Type B pancreatic cell (in vitro differentiated cells): ENCODE measurements at regions not wholly inside any gene's neighbourhood (a gene's known extent, or its start where the extent isn't known, plus 50 kb on each side); places are given as distances from the start of the nearest gene placed in this dataset.
"Not testable (repeated sequence)": the region's sequence is repeated elsewhere in the genome, so short reads cannot be mapped to it uniquely, and the experiment has no call there.

Source experiments
- DNase-seq: peaks from one replicate; pipeline ENCODE4 v3.0.0; 2021; ENCODE audit warnings: mixed read lengths; ENCODE audit not compliant: unreplicated experiment; ENCODE audit errors: extremely low spot score
- H3K27ac Mint-ChIP-seq: 2 replicates; pipeline ENCODE4 v1.8.0; 2021; ENCODE audit warnings: mild to moderate bottlenecking, mixed read lengths
- H3K27me3 Mint-ChIP-seq: 2 replicates; pipeline ENCODE4 v1.8.0; 2021; ENCODE audit warnings: mixed read lengths
- H3K36me3 Mint-ChIP-seq: 2 replicates; pipeline ENCODE4 v1.8.0; 2021; ENCODE audit warnings: mixed read lengths
- H3K4me1 Mint-ChIP-seq: one replicate; pipeline ENCODE4 v1.8.0; 2021; ENCODE audit warnings: mixed read lengths; ENCODE audit not compliant: unreplicated experiment
- H3K4me3 Mint-ChIP-seq: 2 replicates; pipeline ENCODE4 v1.8.0; 2021; ENCODE audit warnings: mild to moderate bottlenecking, mixed read lengths
- H3K9me3 Mint-ChIP-seq: 2 replicates; pipeline ENCODE4 v1.8.0; 2021; ENCODE audit warnings: mixed read lengths
- CTCF ChIP-seq: fragments of 200-600 bp; sonication (generic); conservative IDR thresholded peaks from 2 replicates; pipeline ENCODE4 v1.5.0; 2021; ENCODE audit warnings: antibody characterized with exemption, mild to moderate bottlenecking

GRCh38 chr15:31221936-31222515, 104.6 kb upstream of the KLF13 start:
- H3K4me3 Mint-ChIP-seq, result no peak overlapping the region
- no peaks in the 10 kb centered on the region for H3K9me3 Mint-ChIP-seq
- DNase-seq, result no peak
- H3K4me1 Mint-ChIP-seq, result peaks cover 14% of the 10 kb centered on the region
- no peaks in the 10 kb centered on the region for H3K36me3 Mint-ChIP-seq
- H3K27ac Mint-ChIP-seq, result peak overlapping the region; percentile 56
- peaks cover 18% of the 10 kb centered on the region for H3K27me3 Mint-ChIP-seq
- no peak for TF ChIP-seq CTCF

GRCh38 chr15:31222773-31223341, 103.8 kb upstream of the KLF13 start:
- TF ChIP-seq CTCF, result no peak
- no peaks in the 10 kb centered on the region for H3K36me3 Mint-ChIP-seq
- peaks cover 15% of the 10 kb centered on the region for H3K27me3 Mint-ChIP-seq
- H3K4me1 Mint-ChIP-seq, result peaks cover 14% of the 10 kb centered on the region
- peak overlapping the region; percentile 56 for H3K27ac Mint-ChIP-seq
- DNase-seq, result no peak
- peak overlapping the region; percentile 27 for H3K4me3 Mint-ChIP-seq
- no peaks in the 10 kb centered on the region for H3K9me3 Mint-ChIP-seq

- TF ChIP-seq CTCF, result no peak
- no peak for DNase-seq
- no peak overlapping the region for H3K27ac Mint-ChIP-seq
- H3K9me3 Mint-ChIP-seq, result no peaks in the 10 kb centered on the region
- H3K27me3 Mint-ChIP-seq, result peaks cover 15% of the 10 kb centered on the region
- H3K4me3 Mint-ChIP-seq, result no peak overlapping the region
- H3K36me3 Mint-ChIP-seq, result no peaks in the 10 kb centered on the region
- peaks cover 14% of the 10 kb centered on the region for H3K4me1 Mint-ChIP-seq
These were observed 102.9 kb upstream of the KLF13 start for GRCh38 chr15:31223478-31224350.

GRCh38 chr15:31224661-31225060, 102.0 kb upstream of the KLF13 start:
- not testable (repeated sequence) for H3K36me3 Mint-ChIP-seq, DNase-seq, H3K4me3 Mint-ChIP-seq, H3K9me3 Mint-ChIP-seq, H3K27ac Mint-ChIP-seq
- Mint-ChIP-seq H3K27me3 (peaks cover 15% of the 10 kb centered on the region), H3K4me1 (peaks cover 14% of the 10 kb centered on the region)

- no peak overlapping the region for H3K27ac Mint-ChIP-seq
These were observed 101.2 kb upstream of the KLF13 start for GRCh38 chr15:31225356-31225955.

More at GRCh38 chr15:31225356-31225955, 101.2 kb upstream of the KLF13 start:
- H3K4me1 Mint-ChIP-seq, result peaks cover 14% of the 10 kb centered on the region
- DNase-seq, result no peak
- no peak for TF ChIP-seq CTCF
- H3K36me3 Mint-ChIP-seq, result no peaks in the 10 kb centered on the region
- H3K4me3 Mint-ChIP-seq, result no peak overlapping the region
- peaks cover 11% of the 10 kb centered on the region for H3K27me3 Mint-ChIP-seq
- no peaks in the 10 kb centered on the region for H3K9me3 Mint-ChIP-seq
